Liver (tissue), 6 donors: ENCODE measurements at regions not wholly inside any gene's neighbourhood (a gene's known extent, or its start where the extent isn't known, plus 50 kb on each side); places are given as distances from the start of the nearest gene placed in this dataset.
"Not testable (repeated sequence)": the region's sequence is repeated elsewhere in the genome, so short reads cannot be mapped to it uniquely, and the experiment has no call there.

Experiments
- DNase-seq: peaks from one replicate; pipeline ENCODE4 v3.0.0-alpha.2; 2017; ENCODE audit warnings: low spot score
- H3K27ac ChIP-seq, 2 donors: one replicate each; pipeline ENCODE4 v1.7.0; 2013; ENCODE audit warnings: inconsistent platforms in 2 of 2, low read length in 2 of 2, control low read depth in 1 of 2, low read depth in 1 of 2, mild to moderate bottlenecking in 1 of 2
- H3K27me3 ChIP-seq, 4 donors: one replicate each; pipeline versions ENCODE4 v1.6.1 to v1.7.0; 2013; ENCODE audit warnings: low read length in 3 of 4, inconsistent platforms in 1 of 4, mild to moderate bottlenecking in 1 of 4, moderate library complexity in 1 of 4; ENCODE audit not compliant: control insufficient read depth in 4 of 4, insufficient read depth in 4 of 4
- H3K36me3 ChIP-seq, 4 donors: one replicate each; pipeline versions ENCODE4 v1.6.1 to v1.7.0; 2013; ENCODE audit warnings: low read length in 3 of 4, mild to moderate bottlenecking in 3 of 4, low read depth in 1 of 4, moderate library complexity in 1 of 4; ENCODE audit not compliant: control insufficient read depth in 4 of 4, insufficient read depth in 3 of 4
- H3K4me1 ChIP-seq, 4 donors: one replicate each; pipeline versions ENCODE4 v1.6.1 to v1.7.0; 2013; ENCODE audit warnings: low read length in 3 of 4, mild to moderate bottlenecking in 3 of 4, moderate library complexity in 1 of 4; ENCODE audit not compliant: control insufficient read depth in 4 of 4, insufficient read depth in 4 of 4
- H3K4me3 ChIP-seq, 3 donors: one replicate each; pipeline versions ENCODE4 v1.6.1 to v1.7.0; 2013; ENCODE audit warnings: low read length in 3 of 3, control low read depth in 1 of 3, low read depth in 1 of 3, mild to moderate bottlenecking in 1 of 3
- H3K9ac ChIP-seq, 2 donors: one replicate each; pipeline ENCODE4 v1.7.0; 2013; ENCODE audit warnings: low read length in 2 of 2, mild to moderate bottlenecking in 2 of 2, moderate library complexity in 2 of 2, control low read depth in 1 of 2, low read depth in 1 of 2
- H3K9me3 ChIP-seq, 4 donors: one replicate each; pipeline versions ENCODE4 v1.6.1 to v1.7.0; 2013; ENCODE audit warnings: low read length in 3 of 4; ENCODE audit not compliant: control insufficient read depth in 4 of 4
- WGBS: extraction: QIAGEN DNeasy Blood & Tissue Kit; methylation state at CpG from one replicate; pipeline ENCODE4 v1.1.7; 2013; 5-methylcytosine and 5-hydroxymethylcytosine counted together
- donor health status: healthy.
- donor health status: healthy.
- donor health status: healthy.

GRCh38 chr12:31162896-31163560 lies 89.4 kb downstream of the DDX11 start:
- H3K27ac ChIP-seq, H3K4me3 ChIP-seq, H3K4me1 ChIP-seq, H3K9ac ChIP-seq, DNase-seq, H3K9me3 ChIP-seq, H3K36me3 ChIP-seq, H3K27me3 ChIP-seq: not testable (repeated sequence)
- 80% methylated on average over 26 of the region's 28 CpGs for WGBS

GRCh38 chr12:31174293-31174692 lies 100.6 kb downstream of the DDX11 start:
- H3K4me1 ChIP-seq, H3K9ac ChIP-seq, H3K27me3 ChIP-seq, H3K36me3 ChIP-seq, DNase-seq, H3K9me3 ChIP-seq, H3K4me3 ChIP-seq, H3K27ac ChIP-seq: not testable (repeated sequence)
- WGBS, result 77% methylated on average over 1 of the region's 1 CpG

GRCh38 chr12:31177514-31177913 lies 103.9 kb downstream of the DDX11 start:
- DNase-seq, H3K4me1 ChIP-seq, H3K27ac ChIP-seq, H3K4me3 ChIP-seq, H3K9me3 ChIP-seq, H3K27me3 ChIP-seq, H3K36me3 ChIP-seq, H3K9ac ChIP-seq: not testable (repeated sequence)
- WGBS, result 54% methylated on average over 3 of the region's 4 CpGs

- DNase-seq, H3K4me1 ChIP-seq, H3K9ac ChIP-seq, H3K27ac ChIP-seq, H3K9me3 ChIP-seq, H3K36me3 ChIP-seq, H3K27me3 ChIP-seq, H3K4me3 ChIP-seq: not testable (repeated sequence)
- WGBS, result 66% methylated on average over 4 of the region's 4 CpGs
Measured at GRCh38 chr12:31178875-31179274, 105.2 kb downstream of the DDX11 start.

GRCh38 chr12:31179627-31180237 lies 106.1 kb downstream of the DDX11 start:
- not testable (repeated sequence) for H3K27ac ChIP-seq, H3K4me3 ChIP-seq, H3K36me3 ChIP-seq, H3K27me3 ChIP-seq, H3K9me3 ChIP-seq, DNase-seq, H3K9ac ChIP-seq, H3K4me1 ChIP-seq
- 89% methylated on average over 2 of the region's 2 CpGs for WGBS

- not testable (repeated sequence) for DNase-seq
Measured at GRCh38 chr12:31182571-31182970, 108.9 kb downstream of the DDX11 start.

GRCh38 chr12:31183107-31183506 lies 109.4 kb downstream of the DDX11 start:
- not testable (repeated sequence) for H3K27me3 ChIP-seq, H3K27ac ChIP-seq, H3K9ac ChIP-seq, H3K36me3 ChIP-seq, H3K4me1 ChIP-seq, H3K9me3 ChIP-seq, H3K4me3 ChIP-seq, DNase-seq
- 78% methylated on average over 1 of the region's 1 CpG for WGBS

More at GRCh38 chr12:31182571-31182970, 108.9 kb downstream of the DDX11 start:
- not testable (repeated sequence) for H3K4me3 ChIP-seq, H3K4me1 ChIP-seq, H3K27ac ChIP-seq, H3K9me3 ChIP-seq, H3K9ac ChIP-seq, H3K36me3 ChIP-seq, H3K27me3 ChIP-seq

- DNase-seq, H3K9ac ChIP-seq, H3K4me1 ChIP-seq, H3K9me3 ChIP-seq, H3K4me3 ChIP-seq, H3K27me3 ChIP-seq, H3K27ac ChIP-seq, H3K36me3 ChIP-seq: not testable (repeated sequence)
- WGBS, result 98% methylated on average over 1 of the region's 1 CpG
Measured at GRCh38 chr12:31183899-31184298, 110.2 kb downstream of the DDX11 start.
